Urinary bladder (tissue), 3 donors: ENCODE measurements at regions not wholly inside any gene's neighbourhood (a gene's known extent, or its start where the extent isn't known, plus 50 kb on each side); places are given as distances from the start of the nearest gene placed in this dataset.

Source experiments
- DNase-seq: peaks from one replicate; pipeline ENCODE4 v3.0.0-alpha.2; 2015; ENCODE audit errors: extremely low spot score
- H3K27ac ChIP-seq: one replicate; pipeline ENCODE4 v1.5.1; 2013; ENCODE audit warnings: low read depth, mild to moderate bottlenecking, moderate library complexity
- H3K36me3 ChIP-seq: one replicate; pipeline ENCODE4 v1.6.1; 2013; ENCODE audit warnings: mild to moderate bottlenecking, moderate library complexity; ENCODE audit not compliant: insufficient read depth
- H3K4me1 ChIP-seq: one replicate; pipeline ENCODE4 v1.6.1; 2013; ENCODE audit warnings: mild to moderate bottlenecking, moderate library complexity; ENCODE audit not compliant: insufficient read depth
- H3K4me3 ChIP-seq: one replicate; pipeline ENCODE4 v1.5.1; 2013; ENCODE audit warnings: low read depth, low read length
- WGBS: extraction: QIAGEN DNeasy Blood & Tissue Kit; methylation state at CpG from one replicate; pipeline ENCODE4 v1.1.7; 2013; 5-methylcytosine and 5-hydroxymethylcytosine counted together
- donor health status: healthy with polysubstance abuse.
- donor health status: healthy.

DNA sequence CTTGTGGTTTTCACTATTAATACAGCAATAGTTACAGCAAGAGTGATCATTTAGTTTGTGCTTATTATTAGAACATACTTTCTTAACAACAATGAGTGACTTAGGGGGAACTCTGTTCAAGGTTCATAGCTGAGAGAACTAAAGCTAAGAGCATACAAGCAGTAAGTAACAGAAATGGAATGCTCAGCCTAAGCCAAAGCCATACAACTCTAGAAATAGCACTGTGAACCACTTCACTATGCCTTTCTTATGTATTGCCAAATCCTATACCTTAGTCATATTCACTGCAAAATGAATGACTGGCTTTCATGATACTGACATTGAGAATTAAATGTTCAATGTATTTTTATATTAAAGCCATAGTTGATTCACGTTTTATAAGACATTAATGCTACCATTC, 599.7 kb upstream of the SLITRK1 start:
- no peak overlapping the region for H3K4me3 ChIP-seq
- 76% methylated on average over 1 of the region's 1 CpG for WGBS
- no peaks in the 10 kb centered on the region for H3K36me3 ChIP-seq
- DNase-seq: no peak
- no peak overlapping the region for H3K27ac ChIP-seq
- no peaks in the 10 kb centered on the region for H3K4me1 ChIP-seq

GRCh38 chr13:84479656-84480055, 597.4 kb upstream of the SLITRK1 start:
- Histone ChIP-seq H3K4me1 (no peaks in the 10 kb centered on the region), H3K36me3 (no peaks in the 10 kb centered on the region), H3K27ac (no peak overlapping the region), H3K4me3 (no peak overlapping the region)
- WGBS: 89% methylated on average over 1 of the region's 1 CpG
- DNase-seq: no peak

- no peaks in the 10 kb centered on the region for H3K4me1 ChIP-seq
- no peak overlapping the region for H3K27ac ChIP-seq
- no peak for DNase-seq
- H3K4me3 ChIP-seq: no peak overlapping the region
- no peaks in the 10 kb centered on the region for H3K36me3 ChIP-seq
Observed at GRCh38 chr13:84470528-84470927, 588.3 kb upstream of the SLITRK1 start.

DNA sequence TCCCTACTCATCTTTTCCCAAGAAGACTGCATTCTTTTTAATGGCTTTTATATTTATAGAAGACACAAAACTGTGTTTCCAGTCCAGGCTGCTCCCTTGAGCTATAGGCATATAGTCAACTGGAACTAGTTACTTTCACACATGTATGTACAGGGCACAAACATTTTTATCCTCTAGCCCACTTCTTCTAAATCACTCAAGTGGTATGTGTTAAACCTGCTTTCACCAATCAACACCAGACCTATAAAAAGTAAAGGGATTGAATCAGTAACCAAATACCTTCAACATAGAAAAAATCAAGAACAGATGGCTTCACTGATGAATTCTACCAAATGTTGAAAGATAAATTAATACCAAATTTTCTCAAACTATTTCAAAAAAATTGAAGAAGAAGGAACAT, 584.2 kb upstream of the SLITRK1 start:
- no peaks in the 10 kb centered on the region for H3K36me3 ChIP-seq
- no peaks in the 10 kb centered on the region for H3K4me1 ChIP-seq
- no peak for DNase-seq
- no peak overlapping the region for H3K4me3 ChIP-seq
- no peak overlapping the region for H3K27ac ChIP-seq

- Histone ChIP-seq H3K36me3 (no peaks in the 10 kb centered on the region), H3K4me1 (no peaks in the 10 kb centered on the region), H3K4me3 (no peak overlapping the region), H3K27ac (no peak overlapping the region)
- no peak for DNase-seq
Observed at GRCh38 chr13:84460989-84461388, 578.7 kb upstream of the SLITRK1 start.

GRCh38 chr13:84455143-84455905, 573.0 kb upstream of the SLITRK1 start:
- DNase-seq: no peak
- 82% methylated on average over 7 of the region's 7 CpGs for WGBS
- Histone ChIP-seq H3K27ac (no peak overlapping the region), H3K4me1 (no peaks in the 10 kb centered on the region), H3K36me3 (no peaks in the 10 kb centered on the region), H3K4me3 (no peak overlapping the region)

DNA sequence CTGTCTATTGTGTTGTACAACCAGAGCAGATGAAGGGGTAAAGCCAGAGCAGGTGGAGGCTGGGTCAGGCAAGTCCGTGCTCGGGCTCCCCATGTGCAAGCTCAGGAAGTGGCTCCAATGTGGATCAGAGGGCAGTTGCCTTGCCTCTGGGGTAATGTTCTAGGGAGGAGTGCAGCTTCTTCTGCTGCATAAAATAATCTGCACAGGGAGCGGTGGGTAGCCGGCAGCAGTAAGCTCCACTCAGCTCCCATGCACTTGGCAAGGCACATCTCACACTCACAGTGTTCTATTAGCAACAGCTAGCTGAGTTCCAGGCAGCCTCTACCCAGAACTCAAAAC, 565.3 kb upstream of the SLITRK1 start:
- Histone ChIP-seq H3K4me3 (no peak overlapping the region), H3K27ac (no peak overlapping the region), H3K4me1 (no peaks in the 10 kb centered on the region), H3K36me3 (no peaks in the 10 kb centered on the region)
- WGBS: 87% methylated on average over 4 of the region's 4 CpGs
- no peak for DNase-seq

- Histone ChIP-seq H3K27ac (no peak overlapping the region), H3K36me3 (no peaks in the 10 kb centered on the region), H3K4me3 (no peak overlapping the region), H3K4me1 (no peaks in the 10 kb centered on the region)
- no peak for DNase-seq
- 86% methylated on average over 9 of the region's 9 CpGs for WGBS
Observed at GRCh38 chr13:84446972-84447639, 564.8 kb upstream of the SLITRK1 start.

DNA sequence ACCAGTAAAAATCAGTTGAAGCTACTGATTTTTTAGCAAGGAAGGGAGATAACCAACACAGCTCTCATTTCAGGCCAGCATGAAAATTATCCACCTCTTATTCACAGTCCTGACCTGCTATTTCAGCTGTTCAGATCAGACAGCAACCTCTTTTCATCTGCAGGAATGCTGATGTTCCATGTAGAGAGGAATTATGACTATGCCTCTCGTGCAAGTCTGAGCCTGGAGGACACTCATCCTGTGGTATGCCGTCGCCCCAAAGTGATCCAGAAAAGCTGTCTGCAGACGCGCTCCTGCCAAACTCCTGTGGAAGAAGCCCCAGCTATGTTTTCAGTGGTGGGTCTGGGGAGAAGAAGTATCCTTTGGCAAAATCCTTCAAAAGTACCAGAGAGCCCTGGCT, 563.5 kb upstream of the SLITRK1 start:
- 71% methylated on average over 5 of the region's 5 CpGs for WGBS
- Histone ChIP-seq H3K27ac (no peak overlapping the region), H3K4me1 (no peaks in the 10 kb centered on the region), H3K36me3 (no peaks in the 10 kb centered on the region), H3K4me3 (no peak overlapping the region)
- no peak for DNase-seq

DNA sequence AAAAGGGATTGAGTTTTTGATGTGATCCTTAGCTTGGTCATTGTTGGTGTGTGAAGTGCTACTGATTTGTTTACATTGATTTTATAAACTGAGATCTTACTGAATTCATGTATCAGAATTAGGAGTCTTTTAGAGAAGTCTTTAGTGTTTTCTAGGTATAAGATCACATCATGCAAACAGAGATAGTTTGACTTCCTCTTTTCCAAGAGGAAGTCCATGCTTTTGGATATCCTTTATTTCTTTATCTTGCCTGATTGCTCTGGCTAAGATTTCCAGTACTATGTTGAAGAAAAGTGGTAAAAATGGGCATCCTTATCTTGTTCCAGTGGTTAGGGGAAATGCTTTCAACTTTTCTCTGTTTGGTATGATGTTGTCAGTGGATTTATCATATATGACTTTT, 561.2 kb upstream of the SLITRK1 start:
- Histone ChIP-seq H3K36me3 (no peaks in the 10 kb centered on the region), H3K4me3 (no peak overlapping the region), H3K4me1 (no peaks in the 10 kb centered on the region), H3K27ac (no peak overlapping the region)
- DNase-seq: no peak

- Histone ChIP-seq H3K4me1 (no peaks in the 10 kb centered on the region), H3K36me3 (no peaks in the 10 kb centered on the region), H3K27ac (no peak overlapping the region), H3K4me3 (no peak overlapping the region)
- DNase-seq: no peak
- WGBS: 95% methylated on average over 1 of the region's 1 CpG
Observed at GRCh38 chr13:84439108-84439507, 556.8 kb upstream of the SLITRK1 start.

DNA sequence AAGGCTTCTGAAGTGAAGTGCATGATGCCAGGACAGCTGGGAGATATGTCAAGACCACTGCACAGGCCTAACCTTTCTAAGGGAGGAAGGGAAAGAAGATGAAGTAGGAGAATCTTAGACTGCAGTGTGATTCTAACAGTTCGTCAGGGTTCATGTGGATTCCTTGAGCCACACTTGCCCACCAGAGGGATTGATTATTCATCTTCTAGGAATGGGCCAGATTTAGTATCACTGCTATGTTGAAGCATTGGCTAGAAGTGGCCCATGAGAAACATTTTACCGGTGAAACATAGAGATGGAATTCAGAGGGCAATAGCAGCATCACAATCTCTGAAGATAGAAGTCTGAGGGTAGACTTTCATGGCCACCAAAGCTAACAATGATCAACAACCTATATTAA, 550.8 kb upstream of the SLITRK1 start:
- no peaks in the 10 kb centered on the region for H3K4me1 ChIP-seq
- DNase-seq: no peak
- 90% methylated on average over 2 of the region's 2 CpGs for WGBS
- H3K4me3 ChIP-seq: no peak overlapping the region
- H3K36me3 ChIP-seq: no peaks in the 10 kb centered on the region
- H3K27ac ChIP-seq: no peak overlapping the region

DNA sequence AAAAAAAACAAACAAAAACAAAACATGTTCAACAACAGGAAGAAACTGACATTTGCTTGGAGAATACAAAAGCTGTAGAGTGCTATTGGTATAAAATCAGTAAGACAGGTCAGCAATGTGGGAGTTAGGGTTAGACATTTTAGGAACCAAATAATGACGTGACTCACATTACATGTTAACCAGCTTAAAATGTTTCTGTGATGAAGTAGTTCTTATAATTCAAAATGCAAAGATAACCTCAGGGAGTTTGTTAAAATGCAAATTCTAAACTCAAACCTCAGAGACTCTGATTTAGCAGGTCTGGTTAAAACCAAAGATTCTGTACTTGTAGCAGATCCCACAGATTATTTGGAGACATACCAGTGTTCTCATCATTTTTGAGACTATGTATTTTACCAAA, 549.4 kb upstream of the SLITRK1 start:
- H3K4me1 ChIP-seq: no peaks in the 10 kb centered on the region
- H3K4me3 ChIP-seq: no peak overlapping the region
- H3K36me3 ChIP-seq: no peaks in the 10 kb centered on the region
- H3K27ac ChIP-seq: no peak overlapping the region
- 50% methylated on average over 1 of the region's 1 CpG for whole genome bisulfite sequencing
- DNase-seq: no peak

DNA sequence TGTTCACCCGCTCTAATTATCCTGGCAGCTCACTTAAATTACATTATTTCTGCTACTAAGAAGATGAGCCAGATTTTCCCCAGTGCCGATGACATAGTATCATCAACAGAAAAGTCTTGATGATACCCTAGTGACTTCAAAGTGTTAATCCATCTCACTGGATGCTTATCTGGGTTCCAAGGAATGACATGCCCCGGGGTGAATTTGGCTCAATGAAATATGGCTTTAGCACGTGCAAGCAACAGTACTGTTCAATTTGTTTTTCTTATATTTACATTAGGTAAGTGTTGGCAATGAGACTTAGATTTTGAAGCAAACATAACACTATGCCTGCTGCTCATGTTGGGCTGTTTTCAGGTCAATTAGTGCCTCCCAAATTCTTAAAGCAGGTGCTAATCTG, 548.2 kb upstream of the SLITRK1 start:
- no peak overlapping the region for H3K4me3 ChIP-seq
- H3K27ac ChIP-seq: no peak overlapping the region
- DNase-seq: no peak
- H3K4me1 ChIP-seq: no peaks in the 10 kb centered on the region
- no peaks in the 10 kb centered on the region for H3K36me3 ChIP-seq
- WGBS: 38% methylated on average over 4 of the region's 4 CpGs

DNA sequence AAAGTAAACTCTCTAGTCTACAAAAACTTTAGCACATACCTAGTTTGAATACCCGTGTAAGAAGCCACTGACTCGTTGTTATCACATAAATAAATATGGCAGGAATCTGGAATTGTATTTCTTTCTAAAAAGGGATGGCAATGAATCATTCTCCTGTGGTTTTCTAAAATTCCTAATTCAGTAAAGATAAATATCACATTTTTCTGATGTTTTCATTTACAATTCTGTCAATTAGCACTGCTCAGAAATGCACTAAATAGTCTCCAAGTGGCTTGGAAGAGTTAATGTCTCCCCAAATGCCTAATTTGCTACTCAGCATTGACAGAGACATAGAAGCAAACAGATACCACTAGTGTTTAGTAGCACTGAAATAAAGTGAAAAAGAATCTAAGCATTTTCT, 547.7 kb upstream of the SLITRK1 start:
- WGBS: 45% methylated on average over 2 of the region's 2 CpGs
- Histone ChIP-seq H3K4me1 (no peaks in the 10 kb centered on the region), H3K27ac (no peak overlapping the region), H3K36me3 (no peaks in the 10 kb centered on the region), H3K4me3 (no peak overlapping the region)
- no peak for DNase-seq
